OCI-LY3 (cell line): ENCODE measurements at regions not wholly inside any gene's neighbourhood (a gene's known extent, or its start where the extent isn't known, plus 50 kb on each side); places are given as distances from the start of the nearest gene placed in this dataset.

Experiments
- CTCF ChIP-seq: fragments of 200-600, 300-600 bp; sonication (generic); IDR thresholded peaks from 2 replicates; pipeline ENCODE4 v1.5.1; 2014; ENCODE audit warnings: antibody characterized with exemption, low read length, low read depth
- EZH2phosphoT487 ChIP-seq: fragments of 200-600 bp; shearing (Covaris generic); IDR thresholded peaks from 2 replicates; pipeline ENCODE4 v1.6.1; 2018; ENCODE audit warnings: antibody characterized with exemption, mixed run types, low read depth

- no peak for TF ChIP-seq CTCF
- TF ChIP-seq EZH2phosphoT487, result no peak
Measured at GRCh38 chr6:170073846-170074245, 217.0 kb downstream of the DLL1 start.
